SK-N-SH (cell line): ENCODE measurements at regions not wholly inside any gene's neighbourhood (a gene's known extent, or its start where the extent isn't known, plus 50 kb on each side); places are given as distances from the start of the nearest gene placed in this dataset.

Source experiments
- POLR2AphosphoS5 ChIP-seq: IDR thresholded peaks from 2 replicates; pipeline ENCODE4 v1.6.1; 2012; ENCODE audit warnings: low read depth, low read length
- TF ChIP-seq, protein P1 (sequence below): fragments of 200-600 bp; sonication (generic); IDR thresholded peaks from 2 replicates; pipeline ENCODE4 v1.6.1; 2017; ENCODE audit warnings: antibody characterized with exemption, mild to moderate bottlenecking, moderate library complexity

DNA sequence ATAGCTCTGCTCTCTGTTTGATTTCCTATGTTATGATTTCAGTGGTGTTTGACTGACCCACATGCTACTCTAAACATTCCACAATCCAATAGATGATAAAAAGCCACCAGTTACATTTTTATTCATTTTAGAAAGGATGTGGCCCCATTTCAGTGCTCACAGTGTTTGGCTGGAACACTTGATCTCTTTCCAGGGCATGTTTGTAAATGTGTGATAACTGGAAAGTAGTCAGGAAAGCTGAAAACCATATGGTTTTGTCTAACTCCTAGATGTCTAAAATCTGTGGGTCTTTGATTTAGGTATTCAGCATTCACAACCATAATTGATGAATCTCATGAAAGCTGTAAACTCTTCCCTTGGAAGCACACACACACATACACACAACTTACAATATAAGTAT, 904.9 kb upstream of the AGA start:
- no peak for TF ChIP-seq POLR2AphosphoS5
- TF ChIP-seq, protein P1, sequence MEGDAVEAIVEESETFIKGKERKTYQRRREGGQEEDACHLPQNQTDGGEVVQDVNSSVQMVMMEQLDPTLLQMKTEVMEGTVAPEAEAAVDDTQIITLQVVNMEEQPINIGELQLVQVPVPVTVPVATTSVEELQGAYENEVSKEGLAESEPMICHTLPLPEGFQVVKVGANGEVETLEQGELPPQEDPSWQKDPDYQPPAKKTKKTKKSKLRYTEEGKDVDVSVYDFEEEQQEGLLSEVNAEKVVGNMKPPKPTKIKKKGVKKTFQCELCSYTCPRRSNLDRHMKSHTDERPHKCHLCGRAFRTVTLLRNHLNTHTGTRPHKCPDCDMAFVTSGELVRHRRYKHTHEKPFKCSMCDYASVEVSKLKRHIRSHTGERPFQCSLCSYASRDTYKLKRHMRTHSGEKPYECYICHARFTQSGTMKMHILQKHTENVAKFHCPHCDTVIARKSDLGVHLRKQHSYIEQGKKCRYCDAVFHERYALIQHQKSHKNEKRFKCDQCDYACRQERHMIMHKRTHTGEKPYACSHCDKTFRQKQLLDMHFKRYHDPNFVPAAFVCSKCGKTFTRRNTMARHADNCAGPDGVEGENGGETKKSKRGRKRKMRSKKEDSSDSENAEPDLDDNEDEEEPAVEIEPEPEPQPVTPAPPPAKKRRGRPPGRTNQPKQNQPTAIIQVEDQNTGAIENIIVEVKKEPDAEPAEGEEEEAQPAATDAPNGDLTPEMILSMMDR: no peak
